ENCODE measurements at regions not wholly inside any gene's neighbourhood (a gene's known extent, or its start where the extent isn't known, plus 50 kb on each side); places are given as distances from the start of the nearest gene placed in this dataset.

DNA sequence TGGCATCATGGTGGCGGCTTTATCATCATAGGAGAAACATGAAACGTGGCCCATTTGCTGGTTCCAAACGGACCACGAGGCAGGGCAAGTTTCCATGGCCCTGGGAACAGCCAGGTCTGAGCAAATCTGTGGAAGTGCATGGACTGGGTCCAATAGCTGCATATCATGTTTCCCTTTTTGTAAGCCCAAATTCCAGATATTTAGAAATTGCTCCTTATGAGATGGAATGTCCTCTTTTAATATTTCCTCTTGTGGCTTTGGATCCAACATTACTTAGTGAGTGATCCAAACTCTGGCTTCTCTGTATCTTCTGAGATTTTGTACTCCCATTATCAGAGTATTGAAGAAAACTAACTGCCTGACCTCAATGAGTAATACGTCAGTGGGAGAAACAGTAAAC is 79.8 kb upstream of the FBXL7 start:
- no peak overlapping the region for H3K27ac ChIP-seq
- DNase-seq (ENCODE audit: low spot score): peak; percentile 68
- no peaks in the 10 kb centered on the region for H3K36me3 ChIP-seq
- H3K9me3 ChIP-seq: no peaks in the 10 kb centered on the region
- H3K27me3 ChIP-seq: no peaks in the 10 kb centered on the region
- no peak overlapping the region for H3K4me3 ChIP-seq
- no peaks in the 10 kb centered on the region for H3K4me1 ChIP-seq
- TF ChIP-seq CTCF (IDR thresholded peaks at IDR 0.05): no peak

GRCh38 chr5:15417156-15417555 is 82.8 kb upstream of the FBXL7 start:
- no peak for DNase-seq (ENCODE audit: low spot score)
- no peaks in the 10 kb centered on the region for H3K9me3 ChIP-seq
- no peak overlapping the region for H3K27ac ChIP-seq
- no peaks in the 10 kb centered on the region for H3K36me3 ChIP-seq
- H3K27me3 ChIP-seq: no peaks in the 10 kb centered on the region
- H3K4me1 ChIP-seq: no peaks in the 10 kb centered on the region
- no peak overlapping the region for H3K4me3 ChIP-seq
- TF ChIP-seq CTCF (IDR thresholded peaks at IDR 0.05): no peak

- H3K27me3 ChIP-seq: no peaks in the 10 kb centered on the region
- TF ChIP-seq CTCF (IDR thresholded peaks at IDR 0.05): no peak
- H3K9me3 ChIP-seq: peaks cover 0 to 17% of the 10 kb centered on the region in 2 donors
- H3K4me1 ChIP-seq: no peaks in the 10 kb centered on the region
- no peaks in the 10 kb centered on the region for H3K36me3 ChIP-seq
- no peak overlapping the region for H3K4me3 ChIP-seq
- no peak for DNase-seq (ENCODE audit: low spot score)
- H3K27ac ChIP-seq: no peak overlapping the region
Observed at GRCh38 chr5:15406478-15406877, 93.5 kb upstream of the FBXL7 start.

- H3K9me3 ChIP-seq: no peaks in the 10 kb centered on the region
- no peak overlapping the region for H3K4me3 ChIP-seq
- no peaks in the 10 kb centered on the region for H3K4me1 ChIP-seq
- no peak for TF ChIP-seq CTCF (IDR thresholded peaks at IDR 0.05)
- no peak for DNase-seq (ENCODE audit: low spot score)
- H3K36me3 ChIP-seq: no peaks in the 10 kb centered on the region
- H3K27me3 ChIP-seq: no peaks in the 10 kb centered on the region
- H3K27ac ChIP-seq: no peak overlapping the region
Observed at GRCh38 chr5:15393146-15393545, 106.8 kb upstream of the FBXL7 start.

DNA sequence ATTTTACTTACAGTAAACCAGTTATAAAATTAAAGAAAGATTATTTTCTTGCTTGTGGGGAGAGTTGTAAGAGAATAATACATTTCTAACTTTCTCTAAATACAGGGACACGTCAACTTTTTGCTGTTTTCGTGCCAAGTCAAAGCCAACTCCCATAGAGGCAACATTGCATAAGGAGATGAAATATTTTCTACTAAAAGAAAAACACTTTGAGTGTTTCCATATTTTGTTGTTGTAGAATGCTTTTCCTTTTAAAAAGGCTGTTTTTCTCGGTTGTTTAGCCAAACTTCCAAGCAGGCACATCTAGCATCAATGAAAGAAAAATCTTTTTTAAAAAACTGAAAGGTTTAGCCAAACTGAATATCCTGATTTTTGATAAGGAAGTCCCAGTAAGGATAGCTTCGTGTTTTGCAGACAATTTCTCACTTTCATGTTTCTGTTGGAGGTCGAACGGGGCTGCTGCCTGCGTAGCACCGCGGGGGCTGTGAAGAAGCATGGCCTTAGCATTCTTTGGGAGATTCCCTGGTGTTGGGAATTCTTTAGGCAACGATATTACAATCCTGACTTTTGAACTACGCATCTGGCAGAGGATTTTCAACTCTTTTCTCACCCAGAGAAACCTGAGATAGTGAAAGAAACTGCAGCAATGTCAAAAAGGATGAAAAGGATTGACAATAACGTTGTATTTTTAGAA is 108.1 kb upstream of the FBXL7 start:
- Histone ChIP-seq H3K27me3 (no peaks in the 10 kb centered on the region), H3K9me3 (no peaks in the 10 kb centered on the region), H3K27ac (no peak overlapping the region), H3K4me3 (no peak overlapping the region), H3K36me3 (no peaks in the 10 kb centered on the region), H3K4me1 (no peaks in the 10 kb centered on the region)
- no peak for DNase-seq (ENCODE audit: low spot score)
- no peak for TF ChIP-seq CTCF (IDR thresholded peaks at IDR 0.05)

- Histone ChIP-seq H3K36me3 (no peaks in the 10 kb centered on the region), H3K27me3 (no peaks in the 10 kb centered on the region), H3K9me3 (no peaks in the 10 kb centered on the region), H3K4me3 (no peak overlapping the region), H3K4me1 (no peaks in the 10 kb centered on the region), H3K27ac (no peak overlapping the region)
- TF ChIP-seq CTCF (IDR thresholded peaks at IDR 0.05): no peak
- DNase-seq (ENCODE audit: low spot score): no peak
Observed at GRCh38 chr5:15388866-15389265, 111.1 kb upstream of the FBXL7 start.

Data from right atrium auricular region (tissue), 2 donors.